ENCODE measurements at regions not wholly inside any gene's neighbourhood (a gene's known extent, or its start where the extent isn't known, plus 50 kb on each side); places are given as distances from the start of the nearest gene placed in this dataset.
"Not testable (repeated sequence)": the region's sequence is repeated elsewhere in the genome, so short reads cannot be mapped to it uniquely, and the experiment has no call there.

DNA sequence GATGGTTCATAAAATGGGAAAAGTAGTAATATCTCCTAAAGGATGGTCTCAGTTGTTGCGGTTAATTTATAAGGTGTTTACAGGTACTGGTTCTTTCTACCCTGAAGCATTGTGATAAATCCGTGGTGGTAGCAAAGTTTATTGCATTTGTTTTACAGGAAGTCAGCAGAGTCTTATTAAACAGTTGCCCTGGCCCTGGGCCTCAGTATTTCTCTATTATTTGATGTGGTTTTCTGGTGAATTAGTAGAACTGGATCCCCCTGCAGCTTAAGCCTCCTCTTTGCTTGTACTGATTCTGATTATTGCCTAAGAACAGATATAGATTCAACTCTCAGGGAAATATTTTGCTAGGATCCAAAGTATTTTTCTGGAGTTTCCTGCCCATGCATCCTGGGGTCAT, 76.4 kb upstream of the CD55 start:
- DNase-seq (no peak), ATAC-seq (no peak)
- Mint-ChIP-seq H3K27ac (no peak overlapping the region), H3K9me3 (ENCODE audit: low read depth) (no peaks in the 10 kb centered on the region), H3K4me1 (peaks cover 5% of the 10 kb centered on the region), H3K27me3 (peaks cover 2% of the 10 kb centered on the region), H3K4me3 (no peak overlapping the region), H3K36me3 (ENCODE audit: low read depth) (no peaks in the 10 kb centered on the region)
- POLR2A ChIA-PET: no interaction called here
- intact Hi-C loops (cut with DNase I, micrococcal nuclease): no loop called here
- CTCF ChIA-PET: interaction anchor here (0.6 kb wide), 1 partner anchor 169 kb away, joined by 4 read pairs; no protein-coding TSS in a partner anchor

GRCh38 chr1:207248544-207249198, 72.8 kb upstream of the CD55 start:
- no peak for DNase-seq
- no peaks in the 10 kb centered on the region for H3K9me3 Mint-ChIP-seq (ENCODE audit: low read depth)
- ATAC-seq: no peak
- H3K27me3 Mint-ChIP-seq: peaks cover 2% of the 10 kb centered on the region
- ChIA-PET CTCF (no interaction called here), POLR2A (no interaction called here)
- intact Hi-C loops (cut with DNase I, micrococcal nuclease): no loop called here
- no peaks in the 10 kb centered on the region for H3K36me3 Mint-ChIP-seq (ENCODE audit: low read depth)
- no peak overlapping the region for H3K4me3 Mint-ChIP-seq
- H3K4me1 Mint-ChIP-seq: peaks cover 3% of the 10 kb centered on the region
- H3K27ac Mint-ChIP-seq: no peak overlapping the region

DNA sequence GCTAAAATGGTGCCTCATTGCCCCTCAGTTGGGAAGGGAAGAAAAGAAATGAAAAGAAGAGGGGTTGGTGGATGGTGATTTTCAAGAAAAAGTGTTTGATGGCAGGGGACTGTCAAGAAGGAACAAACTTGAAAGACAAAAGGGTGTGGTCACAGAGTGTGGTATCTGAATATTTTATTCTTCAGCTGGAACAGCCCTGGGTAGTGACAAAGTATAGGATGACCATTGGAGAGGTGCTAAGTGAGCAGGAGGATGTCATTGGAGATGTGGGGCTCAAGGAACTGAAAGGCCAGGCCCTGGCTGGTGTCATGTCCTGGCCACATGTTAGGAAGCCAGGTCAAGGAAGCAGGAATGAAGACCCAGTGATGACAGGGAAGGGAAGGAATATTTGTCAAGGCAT, 71.0 kb upstream of the CD55 start:
- H3K27ac Mint-ChIP-seq: no peak overlapping the region
- H3K4me3 Mint-ChIP-seq: no peak overlapping the region
- peaks cover 4% of the 10 kb centered on the region for H3K9me3 Mint-ChIP-seq (ENCODE audit: low read depth)
- H3K4me1 Mint-ChIP-seq: no peaks in the 10 kb centered on the region
- DNase-seq: no peak
- POLR2A ChIA-PET: no interaction called here
- intact Hi-C loops (cut with DNase I, micrococcal nuclease): no loop called here
- peaks cover 2% of the 10 kb centered on the region for H3K36me3 Mint-ChIP-seq (ENCODE audit: low read depth)
- no peak for ATAC-seq
- CTCF ChIA-PET: no interaction called here
- H3K27me3 Mint-ChIP-seq: peaks cover 2% of the 10 kb centered on the region

DNA sequence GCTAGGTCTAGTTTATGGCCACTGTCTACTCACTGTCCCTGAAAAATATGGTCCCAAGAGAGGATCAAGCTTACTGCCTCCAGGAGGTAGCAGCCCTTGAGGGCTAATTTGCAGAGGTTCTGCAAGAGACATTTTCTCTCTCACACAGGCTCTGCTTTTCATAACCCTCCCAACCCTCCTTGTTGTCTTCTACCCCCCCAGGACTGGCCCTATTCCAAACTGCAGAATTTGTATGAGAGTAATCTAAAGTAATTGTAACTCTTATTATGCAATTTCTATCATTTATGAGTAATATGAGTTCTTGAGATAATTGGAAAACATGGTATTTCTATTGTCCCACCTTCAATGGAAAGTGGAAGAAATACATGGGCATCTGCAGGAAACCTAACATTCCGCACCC, 70.4 kb upstream of the CD55 start:
- intact Hi-C loops (cut with DNase I, micrococcal nuclease): no loop called here
- CTCF ChIA-PET: no interaction called here
- POLR2A ChIA-PET: no interaction called here
- no peak for ATAC-seq
- Mint-ChIP-seq H3K9me3 (ENCODE audit: low read depth) (peaks cover 6% of the 10 kb centered on the region), H3K27me3 (peaks cover 2% of the 10 kb centered on the region), H3K36me3 (ENCODE audit: low read depth) (peaks cover 2% of the 10 kb centered on the region), H3K4me1 (no peaks in the 10 kb centered on the region), H3K4me3 (no peak overlapping the region), H3K27ac (no peak overlapping the region)
- DNase-seq: no peak

- Mint-ChIP-seq H3K9me3 (ENCODE audit: low read depth) (peaks cover 17% of the 10 kb centered on the region), H3K27me3 (no peaks in the 10 kb centered on the region), H3K36me3 (ENCODE audit: low read depth) (peaks cover 2% of the 10 kb centered on the region), H3K4me3 (no peak overlapping the region), H3K4me1 (no peaks in the 10 kb centered on the region), H3K27ac (no peak overlapping the region)
- intact Hi-C loops (cut with DNase I, micrococcal nuclease): no loop called here
- CTCF ChIA-PET: no interaction called here
- no peak for ATAC-seq
- POLR2A ChIA-PET: no interaction called here
- no peak for DNase-seq
Observed at GRCh38 chr1:207256869-207257268, 64.6 kb upstream of the CD55 start.

DNA sequence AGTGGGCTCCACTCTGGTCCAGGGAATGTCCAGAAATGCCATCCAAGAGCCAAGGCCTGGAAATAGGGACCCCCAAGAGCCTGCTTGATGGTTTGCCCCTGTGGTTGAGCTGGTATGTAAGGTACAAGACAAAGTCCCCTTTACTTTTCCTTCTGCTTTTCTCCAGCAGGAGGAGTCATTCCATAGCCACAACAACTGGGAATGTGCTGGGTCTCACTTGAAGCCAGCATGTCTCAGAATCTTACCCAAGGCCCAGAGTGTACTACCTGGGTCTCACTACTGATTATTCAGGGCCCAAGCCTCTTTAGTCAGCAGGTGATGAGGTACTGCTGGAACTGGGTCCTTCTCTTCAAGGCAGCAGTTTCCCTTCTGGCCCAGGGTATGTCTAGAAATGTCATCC, 62.1 kb upstream of the CD55 start:
- H3K4me1 Mint-ChIP-seq: no peaks in the 10 kb centered on the region
- DNase-seq (no peak), ATAC-seq (no peak)
- H3K27me3 Mint-ChIP-seq: no peaks in the 10 kb centered on the region
- H3K4me3 Mint-ChIP-seq: no peak overlapping the region
- ChIA-PET CTCF (interaction anchor here (0.7 to 1.1 kb wide), 2 partner anchors 97 to 240 kb away, joined by 3 read pairs; no protein-coding TSS in a partner anchor), POLR2A (no interaction called here)
- intact Hi-C loops (cut with DNase I, micrococcal nuclease): no loop called here
- no peak overlapping the region for H3K27ac Mint-ChIP-seq
- H3K36me3 Mint-ChIP-seq (ENCODE audit: low read depth): peaks cover 2% of the 10 kb centered on the region
- peaks cover 17% of the 10 kb centered on the region for H3K9me3 Mint-ChIP-seq (ENCODE audit: low read depth)

- no peak for DNase-seq
- POLR2A ChIA-PET: no interaction called here
- intact Hi-C loops (cut with DNase I, micrococcal nuclease): no loop called here
- CTCF ChIA-PET: interaction anchor here (0.8 kb wide), 1 partner anchor 8 kb away, joined by 3 read pairs; no protein-coding TSS in a partner anchor
- H3K4me3 Mint-ChIP-seq: no peak overlapping the region
- no peak for ATAC-seq
- H3K9me3 Mint-ChIP-seq (ENCODE audit: low read depth): peaks cover 7% of the 10 kb centered on the region
- no peak overlapping the region for H3K27ac Mint-ChIP-seq
- H3K27me3 Mint-ChIP-seq: no peaks in the 10 kb centered on the region
- no peaks in the 10 kb centered on the region for H3K4me1 Mint-ChIP-seq
- no peaks in the 10 kb centered on the region for H3K36me3 Mint-ChIP-seq (ENCODE audit: low read depth)
Observed at GRCh38 chr1:207261971-207262370, 59.5 kb upstream of the CD55 start.

DNA sequence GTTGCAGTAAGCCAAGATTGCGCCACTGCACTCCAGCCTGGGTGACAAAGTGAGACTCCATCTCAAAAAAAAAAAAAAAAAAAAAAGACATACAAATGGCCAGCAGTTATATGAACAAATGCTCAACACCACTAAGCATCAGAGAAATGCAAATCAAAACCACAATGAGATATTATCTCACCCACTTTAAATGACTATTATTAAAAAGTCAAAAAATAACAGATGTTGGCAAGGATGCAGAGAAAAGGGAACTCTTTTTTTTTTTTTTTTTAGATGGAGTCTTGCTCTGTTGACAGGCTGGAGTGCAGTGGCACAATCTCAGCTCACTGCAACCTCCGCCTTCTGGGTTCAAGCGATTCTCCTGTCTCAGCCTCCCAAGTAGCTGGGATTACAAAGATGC, 58.6 kb upstream of the CD55 start:
- H3K4me1 Mint-ChIP-seq; H3K4me3 Mint-ChIP-seq; H3K27me3 Mint-ChIP-seq; POLR2A ChIA-PET; H3K27ac Mint-ChIP-seq; DNase-seq; ATAC-seq; H3K36me3 Mint-ChIP-seq (ENCODE audit: low read depth); intact Hi-C loops (cut with DNase I, micrococcal nuclease); H3K9me3 Mint-ChIP-seq (ENCODE audit: low read depth): not testable (repeated sequence)
- CTCF ChIA-PET: interaction anchor here (0.7 kb wide), 1 partner anchor 150 kb away, joined by 3 read pairs; no protein-coding TSS in a partner anchor

- no peak for DNase-seq
- intact Hi-C loops (cut with DNase I, micrococcal nuclease): no loop called here
- CTCF ChIA-PET: interaction anchor here (0.6 kb wide), 1 partner anchor 44 kb away, joined by 3 read pairs; no protein-coding TSS in a partner anchor
- no peak overlapping the region for H3K4me3 Mint-ChIP-seq
- H3K9me3 Mint-ChIP-seq (ENCODE audit: low read depth): no peaks in the 10 kb centered on the region
- ATAC-seq: no peak
- H3K27ac Mint-ChIP-seq: no peak overlapping the region
- POLR2A ChIA-PET: no interaction called here
- H3K27me3 Mint-ChIP-seq: no peaks in the 10 kb centered on the region
- no peaks in the 10 kb centered on the region for H3K36me3 Mint-ChIP-seq (ENCODE audit: low read depth)
- H3K4me1 Mint-ChIP-seq: no peaks in the 10 kb centered on the region
Observed at GRCh38 chr1:207264663-207265252, 56.7 kb upstream of the CD55 start.

GRCh38 chr1:207268337-207268736, 53.1 kb upstream of the CD55 start:
- Mint-ChIP-seq H3K27ac (no peak overlapping the region), H3K4me1 (no peaks in the 10 kb centered on the region), H3K27me3 (no peaks in the 10 kb centered on the region), H3K4me3 (no peak overlapping the region), H3K9me3 (ENCODE audit: low read depth) (no peaks in the 10 kb centered on the region), H3K36me3 (ENCODE audit: low read depth) (no peaks in the 10 kb centered on the region)
- DNase-seq: no peak
- POLR2A ChIA-PET: no interaction called here
- ATAC-seq: no peak
- CTCF ChIA-PET: interaction anchor here (0.7 kb wide), 1 partner anchor 177 kb away, joined by 3 read pairs; no protein-coding TSS in a partner anchor
- intact Hi-C loops (cut with DNase I, micrococcal nuclease): no loop called here

GRCh38 chr1:207268753-207269511, 52.5 kb upstream of the CD55 start:
- CTCF ChIA-PET: interaction anchor here (0.7 kb wide), 1 partner anchor 177 kb away, joined by 3 read pairs; no protein-coding TSS in a partner anchor
- intact Hi-C loops (cut with DNase I, micrococcal nuclease): no loop called here

More at GRCh38 chr1:207268753-207269511, 52.5 kb upstream of the CD55 start:
- ATAC-seq (no peak), DNase-seq (no peak)
- no peaks in the 10 kb centered on the region for H3K4me1 Mint-ChIP-seq
- H3K4me3 Mint-ChIP-seq: no peak overlapping the region
- H3K27ac Mint-ChIP-seq: no peak overlapping the region
- no peaks in the 10 kb centered on the region for H3K27me3 Mint-ChIP-seq
- H3K36me3 Mint-ChIP-seq (ENCODE audit: low read depth): no peaks in the 10 kb centered on the region
- POLR2A ChIA-PET: no interaction called here
- H3K9me3 Mint-ChIP-seq (ENCODE audit: low read depth): peaks cover 1% of the 10 kb centered on the region
